MCF 10A (cell line): ENCODE measurements at regions not wholly inside any gene's neighbourhood (a gene's known extent, or its start where the extent isn't known, plus 50 kb on each side); places are given as distances from the start of the nearest gene placed in this dataset.
"Not testable (repeated sequence)": the region's sequence is repeated elsewhere in the genome, so short reads cannot be mapped to it uniquely, and the experiment has no call there.

Experiments used
- BruUV-seq: library from RNA; stranded (reverse); fragments of 400-500 nt; replicated peaks from 2 replicates; lab custom pipeline; 2021; lab: Mats Ljungman, UMichigan
- CTCF ChIA-PET: fragments of 300-600 bp; sonication (Branson Sonifier 250); formaldehyde crosslinking; extraction: SDS; loops from one replicate; lab custom pipeline; 2021; ENCODE audit warnings: antibody characterized with exemption, inconsistent platforms; lab: Yijun Ruan, JAX
- POLR2A ChIA-PET: fragments of 300-600, 350-650 bp; sonication (Branson Sonifier 250); formaldehyde crosslinking; extraction: SDS; loops from one replicate; lab custom pipeline; 2020; ENCODE audit warnings: antibody characterized with exemption, inconsistent platforms; lab: Yijun Ruan, JAX
- DNase-seq: peaks from one replicate; pipeline ENCODE4 v3.0.0-alpha.2; 2018; ENCODE audit not compliant: unreplicated experiment
- H3K27ac Mint-ChIP-seq: one replicate; pipeline ENCODE4 v1.8.0; 2022; ENCODE audit warnings: mild to moderate bottlenecking, low read depth, mixed read lengths; ENCODE audit not compliant: unreplicated experiment
- H3K27me3 Mint-ChIP-seq: one replicate; pipeline ENCODE4 v1.8.0; 2022; ENCODE audit warnings: mixed read lengths; ENCODE audit not compliant: insufficient read depth, unreplicated experiment
- H3K36me3 Mint-ChIP-seq: one replicate; pipeline ENCODE4 v1.8.0; 2022; ENCODE audit warnings: mild to moderate bottlenecking, moderate library complexity, mixed read lengths; ENCODE audit not compliant: insufficient read depth, unreplicated experiment
- H3K4me1 Mint-ChIP-seq: one replicate; pipeline ENCODE4 v1.8.0; 2022; ENCODE audit warnings: mixed read lengths; ENCODE audit not compliant: insufficient read depth, unreplicated experiment
- H3K4me3 Mint-ChIP-seq: one replicate; pipeline ENCODE4 v1.8.0; 2022; ENCODE audit warnings: mild to moderate bottlenecking, moderate library complexity, mixed read lengths; ENCODE audit not compliant: unreplicated experiment
- H3K9me3 Mint-ChIP-seq: one replicate; pipeline ENCODE4 v1.8.0; 2022; ENCODE audit warnings: mixed read lengths; ENCODE audit not compliant: unreplicated experiment
- CTCF ChIP-seq: fragments of 200-600 bp; IDR thresholded peaks from one replicate; pipeline ENCODE4 v1.8.0; 2022; ENCODE audit warnings: antibody characterized with exemption, mild to moderate bottlenecking; ENCODE audit not compliant: unreplicated experiment
- intact Hi-C: fragments of 100-400 bp; cut with micrococcal nuclease; formaldehyde crosslinking; loops from 2 replicates; pipeline ENCODE4 v1.14.1; 2022

GRCh38 chr2:8251291-8251690, 430.6 kb upstream of the ID2 start:
- no peak for TF ChIP-seq CTCF
- Mint-ChIP-seq H3K4me1 (no peaks in the 10 kb centered on the region), H3K4me3 (no peak overlapping the region), H3K36me3 (no peaks in the 10 kb centered on the region), H3K9me3 (peaks cover 13% of the 10 kb centered on the region), H3K27ac (no peak overlapping the region), H3K27me3 (no peaks in the 10 kb centered on the region)
- intact Hi-C loops, result no loop called here
- BruUV-seq, result no TSS peak
- ChIA-PET CTCF (interaction anchor here (0.6 kb wide), 1 partner anchor 890 kb away, joined by 3 read pairs; no protein-coding TSS in a partner anchor), POLR2A (interaction anchor here (0.6 kb wide), 1 partner anchor 80 kb away, joined by 3 read pairs; no protein-coding TSS in a partner anchor)
- no peak for DNase-seq

- ChIA-PET CTCF (no interaction called here), POLR2A (interaction anchor here (0.6 kb wide), 1 partner anchor 81 kb away, joined by 3 read pairs; no protein-coding TSS in a partner anchor)
- no peaks in the 10 kb centered on the region for H3K4me1 Mint-ChIP-seq
- TF ChIP-seq CTCF, result no peak
- peaks cover 18% of the 10 kb centered on the region for H3K9me3 Mint-ChIP-seq
- no TSS peak for BruUV-seq
- no peak overlapping the region for H3K27ac Mint-ChIP-seq
- H3K27me3 Mint-ChIP-seq, result no peaks in the 10 kb centered on the region
- no peaks in the 10 kb centered on the region for H3K36me3 Mint-ChIP-seq
- DNase-seq, result no peak
- H3K4me3 Mint-ChIP-seq, result no peak overlapping the region
- intact Hi-C loops, result no loop called here
Observed at GRCh38 chr2:8251856-8252255, 430.0 kb upstream of the ID2 start.

- no peak for TF ChIP-seq CTCF
- peaks cover 18% of the 10 kb centered on the region for H3K9me3 Mint-ChIP-seq
- no peaks in the 10 kb centered on the region for H3K36me3 Mint-ChIP-seq
- H3K27ac Mint-ChIP-seq, result no peak overlapping the region
- no peaks in the 10 kb centered on the region for H3K27me3 Mint-ChIP-seq
- H3K4me1 Mint-ChIP-seq, result no peaks in the 10 kb centered on the region
- intact Hi-C loops, result no loop called here
- ChIA-PET CTCF (interaction anchor here (0.6 to 0.8 kb wide), 2 partner anchors 13 to 72 kb away, joined by 3 to 4 read pairs; no protein-coding TSS in a partner anchor), POLR2A (no interaction called here)
- no peak overlapping the region for H3K4me3 Mint-ChIP-seq
- BruUV-seq, result no TSS peak
- DNase-seq, result peak; percentile 65
Observed at GRCh38 chr2:8252997-8253694, 428.7 kb upstream of the ID2 start.

- BruUV-seq, result no TSS peak
Observed at GRCh38 chr2:8253781-8254180, 428.1 kb upstream of the ID2 start.

GRCh38 chr2:8254214-8254613, 427.6 kb upstream of the ID2 start:
- intact Hi-C loops, H3K4me1 Mint-ChIP-seq, POLR2A ChIA-PET, BruUV-seq, H3K27ac Mint-ChIP-seq, H3K27me3 Mint-ChIP-seq, DNase-seq, H3K4me3 Mint-ChIP-seq, H3K36me3 Mint-ChIP-seq: not testable (repeated sequence)
- CTCF ChIA-PET, result interaction anchor here (0.9 to 1.0 kb wide), 2 partner anchors 17 to 177 kb away, joined by 3 read pairs; no protein-coding TSS in a partner anchor
- H3K9me3 Mint-ChIP-seq, result peaks cover 18% of the 10 kb centered on the region

More at GRCh38 chr2:8253781-8254180, 428.1 kb upstream of the ID2 start:
- ChIA-PET CTCF (interaction anchor here (0.6 to 0.9 kb wide), 2 partner anchors 14 to 16 kb away, joined by 3 to 4 read pairs; no protein-coding TSS in a partner anchor), POLR2A (no interaction called here)
- Mint-ChIP-seq H3K9me3 (peaks cover 18% of the 10 kb centered on the region), H3K4me1 (no peaks in the 10 kb centered on the region), H3K27ac (no peak overlapping the region), H3K27me3 (no peaks in the 10 kb centered on the region), H3K36me3 (no peaks in the 10 kb centered on the region), H3K4me3 (no peak overlapping the region)
- intact Hi-C loops, result no loop called here
- DNase-seq, result no peak
- no peak for TF ChIP-seq CTCF
